HG03460 (cell line): ENCODE measurements at regions not wholly inside any gene's neighbourhood (a gene's known extent, or its start where the extent isn't known, plus 50 kb on each side); places are given as distances from the start of the nearest gene placed in this dataset.

Experiments
- ATAC-seq: cut with Tn5 transposase; IDR thresholded peaks from one replicate; pipeline ENCODE4 v1.9.1; 2021; ENCODE audit not compliant: unreplicated experiment

GRCh38 chr5:54859316-54859715, 126.1 kb downstream of the ESM1 start:
- ATAC-seq: no peak

GRCh38 chr5:54854883-54855581, 130.4 kb downstream of the ESM1 start:
- ATAC-seq: no peak

- ATAC-seq: no peak
Observed at GRCh38 chr5:54852007-54852406, 133.4 kb downstream of the ESM1 start.

- no peak for ATAC-seq
Observed at GRCh38 chr5:54851449-54851848, 133.9 kb downstream of the ESM1 start.

GRCh38 chr5:54848581-54848980, 136.8 kb downstream of the ESM1 start:
- ATAC-seq: no peak

GRCh38 chr5:54845567-54845941, 139.8 kb downstream of the ESM1 start:
- ATAC-seq: no peak

- ATAC-seq: peak; percentile 52
Observed at GRCh38 chr5:54844905-54845566, 140.4 kb downstream of the ESM1 start.

GRCh38 chr5:54844266-54844665, 141.1 kb downstream of the ESM1 start:
- ATAC-seq: no peak

- ATAC-seq: no peak
Observed at GRCh38 chr5:54841481-54841880, 143.9 kb downstream of the ESM1 start.

- ATAC-seq: no peak
Observed at GRCh38 chr5:54838843-54839242, 146.6 kb downstream of the ESM1 start.

GRCh38 chr5:54837981-54838380, 147.4 kb downstream of the ESM1 start:
- no peak for ATAC-seq

- no peak for ATAC-seq
Observed at GRCh38 chr5:54837093-54837492, 148.3 kb downstream of the ESM1 start.

GRCh38 chr5:54835647-54836046, 149.7 kb downstream of the ESM1 start:
- ATAC-seq: no peak

GRCh38 chr5:54834121-54834842, 151.1 kb downstream of the ESM1 start:
- no peak for ATAC-seq

GRCh38 chr5:54833590-54833989, 151.8 kb downstream of the ESM1 start:
- no peak for ATAC-seq

GRCh38 chr5:54832858-54833257, 152.5 kb downstream of the ESM1 start:
- no peak for ATAC-seq

- no peak for ATAC-seq
Observed at GRCh38 chr5:54832045-54832444, 153.3 kb downstream of the ESM1 start.

GRCh38 chr5:54831233-54831632, 154.2 kb downstream of the ESM1 start:
- ATAC-seq: no peak

- no peak for ATAC-seq
Observed at GRCh38 chr5:54829676-54830535, 155.5 kb downstream of the ESM1 start.

- no peak for ATAC-seq
Observed at GRCh38 chr5:54829102-54829501, 156.3 kb downstream of the ESM1 start.

- ATAC-seq: no peak
Observed at GRCh38 chr5:54828151-54828550, 157.2 kb downstream of the ESM1 start.
